ENCODE measurements at regions not wholly inside any gene's neighbourhood (a gene's known extent, or its start where the extent isn't known, plus 50 kb on each side); places are given as distances from the start of the nearest gene placed in this dataset.

DNA sequence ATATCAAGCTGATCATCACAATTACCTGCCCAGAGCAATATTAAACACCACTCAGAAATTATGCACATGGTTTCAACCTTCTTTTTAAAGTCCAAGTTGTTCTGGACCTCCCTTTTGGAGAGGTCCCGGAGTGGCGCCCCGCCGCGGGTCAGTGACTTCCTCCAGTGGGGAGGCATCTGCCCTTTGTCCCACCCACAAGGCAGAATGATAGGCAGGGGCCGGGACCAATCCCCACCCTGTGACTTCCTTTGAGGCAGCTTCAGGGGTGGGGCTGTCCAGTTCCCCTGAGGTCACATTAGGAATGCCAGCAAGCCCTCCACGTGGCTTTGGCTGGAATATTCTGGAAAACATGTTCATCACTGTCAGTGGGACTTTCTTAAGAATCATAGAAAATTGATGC, 207.0 kb downstream of the ANKRD60 start:
- no peak for DNase-seq
- Histone ChIP-seq H3K27ac (ENCODE audit: low read depth, low read length) (no peak overlapping the region), H2BK12ac (ENCODE audit: low read length) (no peak overlapping the region), H3K18ac (ENCODE audit: low read length) (no peak overlapping the region), H3K4ac (ENCODE audit: low read depth, low read length) (no peak overlapping the region), H4K12ac (ENCODE audit: low read depth, low read length) (no peak overlapping the region), H3K79me2 (ENCODE audit: control insufficient read depth, insufficient read depth, low read length, poor library complexity) (no peaks in the 10 kb centered on the region), H4K91ac (ENCODE audit: low read depth, low read length) (no peak overlapping the region), H3K4me3 (ENCODE audit: low read depth, low read length) (no peak overlapping the region), H3K27me3 (ENCODE audit: insufficient read depth, low read length) (no peaks in the 10 kb centered on the region), H2BK120ac (ENCODE audit: insufficient read depth, low read length, poor library complexity) (no peak overlapping the region), H3K4me1 (ENCODE audit: control insufficient read depth in 1 of 2, insufficient read depth in 2 of 2, low read length in 2 of 2) (peaks cover 0 to 2% of the 10 kb centered on the region in 2 experiments), H2AK5ac (ENCODE audit: low read length) (no peak overlapping the region), H3K9ac (ENCODE audit: low read length) (no peak overlapping the region), H3K23ac (ENCODE audit: low read length) (no peak overlapping the region), H3K4me2 (ENCODE audit: low read length) (no peak overlapping the region), H3K36me3 (ENCODE audit: control insufficient read depth in 1 of 2, insufficient read depth in 2 of 2, low read length in 2 of 2) (no peaks in the 10 kb centered on the region), H4K8ac (ENCODE audit: low read depth, low read length) (no peak overlapping the region), H3K79me1 (ENCODE audit: low read length) (no peaks in the 10 kb centered on the region), H3K9me3 (ENCODE audit: insufficient read depth, low read depth, low read length) (peaks cover 2% of the 10 kb centered on the region), H3K14ac (ENCODE audit: low read length) (no peak overlapping the region), H2AFZ (ENCODE audit: insufficient read depth, low read length, poor library complexity) (no peak overlapping the region), H2BK5ac (ENCODE audit: low read depth, low read length, poor library complexity) (no peak overlapping the region)
- no CpG with 5 or more reads among the region's 7 CpGs for WGBS (ENCODE audit: extremely low coverage, insufficient coverage, insufficient read length)

DNA sequence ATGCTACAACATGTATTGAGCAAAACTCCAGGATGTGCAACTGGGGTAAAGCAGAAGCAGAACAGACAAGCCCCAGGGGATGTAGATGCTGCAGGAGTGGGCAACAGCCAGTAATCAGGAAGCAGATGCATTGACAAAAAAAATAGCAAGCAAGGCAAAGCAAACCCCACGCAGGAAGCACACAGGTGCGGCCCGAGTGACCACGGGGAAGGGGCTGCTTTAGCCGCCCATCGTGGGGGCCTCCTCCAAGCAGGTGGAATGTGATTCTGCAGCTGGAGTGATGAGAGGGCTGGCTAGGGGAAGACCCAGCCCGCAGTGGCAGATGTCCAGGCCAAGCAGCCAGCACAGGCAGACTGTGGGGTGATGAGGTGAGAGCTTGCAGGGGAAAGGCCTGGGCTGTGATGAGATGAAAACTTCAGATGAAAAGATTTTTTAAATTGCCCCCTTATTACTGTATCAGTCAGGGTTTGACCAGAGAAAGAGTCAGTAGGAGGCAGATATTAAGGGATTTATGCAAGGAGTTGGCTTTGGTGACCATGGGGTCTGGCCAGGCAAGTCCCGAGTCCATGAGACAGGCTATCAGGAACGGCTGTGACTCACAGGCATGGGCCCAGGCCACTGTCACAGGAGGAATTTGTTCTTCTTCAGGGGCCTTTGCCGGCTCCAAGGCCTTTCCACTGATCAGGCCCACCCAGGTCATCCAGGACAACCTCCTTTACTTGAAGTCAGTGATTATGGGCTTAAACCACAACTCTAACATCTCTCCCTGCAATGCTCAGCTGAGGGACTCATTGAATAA, 207.6 kb downstream of the ANKRD60 start:
- H3K79me2 ChIP-seq (ENCODE audit: control insufficient read depth, insufficient read depth, low read length, poor library complexity) = no peaks in the 10 kb centered on the region
- H3K4me2 ChIP-seq (ENCODE audit: low read length) = no peak overlapping the region
- no peak overlapping the region for H3K4me3 ChIP-seq (ENCODE audit: low read depth, low read length)
- H3K27ac ChIP-seq (ENCODE audit: low read depth, low read length) = no peak overlapping the region
- DNase-seq = no peak
- no CpG with 5 or more reads among the region's 10 CpGs for WGBS (ENCODE audit: extremely low coverage, insufficient coverage, insufficient read length)
- no peak overlapping the region for H2AK5ac ChIP-seq (ENCODE audit: low read length)
- H3K4ac ChIP-seq (ENCODE audit: low read depth, low read length) = no peak overlapping the region
- no peak overlapping the region for H2AFZ ChIP-seq (ENCODE audit: insufficient read depth, low read length, poor library complexity)
- H4K8ac ChIP-seq (ENCODE audit: low read depth, low read length) = no peak overlapping the region
- no peak overlapping the region for H4K12ac ChIP-seq (ENCODE audit: low read depth, low read length)
- no peak overlapping the region for H2BK12ac ChIP-seq (ENCODE audit: low read length)
- no peak overlapping the region for H2BK5ac ChIP-seq (ENCODE audit: low read depth, low read length, poor library complexity)
- no peak overlapping the region for H3K14ac ChIP-seq (ENCODE audit: low read length)
- H3K36me3 ChIP-seq (ENCODE audit: control insufficient read depth in 1 of 2, insufficient read depth in 2 of 2, low read length in 2 of 2) = no peaks in the 10 kb centered on the region
- no peaks in the 10 kb centered on the region for H3K27me3 ChIP-seq (ENCODE audit: insufficient read depth, low read length)
- no peak overlapping the region for H2BK120ac ChIP-seq (ENCODE audit: insufficient read depth, low read length, poor library complexity)
- no peak overlapping the region for H3K9ac ChIP-seq (ENCODE audit: low read length)
- H4K91ac ChIP-seq (ENCODE audit: low read depth, low read length) = no peak overlapping the region
- H3K18ac ChIP-seq (ENCODE audit: low read length) = no peak overlapping the region
- peaks cover 2% of the 10 kb centered on the region for H3K9me3 ChIP-seq (ENCODE audit: insufficient read depth, low read depth, low read length)
- no peak overlapping the region for H3K23ac ChIP-seq (ENCODE audit: low read length)
- H3K4me1 ChIP-seq (ENCODE audit: control insufficient read depth in 1 of 2, insufficient read depth in 2 of 2, low read length in 2 of 2) = peaks cover 0 to 2% of the 10 kb centered on the region in 2 experiments
- no peaks in the 10 kb centered on the region for H3K79me1 ChIP-seq (ENCODE audit: low read length)

DNA sequence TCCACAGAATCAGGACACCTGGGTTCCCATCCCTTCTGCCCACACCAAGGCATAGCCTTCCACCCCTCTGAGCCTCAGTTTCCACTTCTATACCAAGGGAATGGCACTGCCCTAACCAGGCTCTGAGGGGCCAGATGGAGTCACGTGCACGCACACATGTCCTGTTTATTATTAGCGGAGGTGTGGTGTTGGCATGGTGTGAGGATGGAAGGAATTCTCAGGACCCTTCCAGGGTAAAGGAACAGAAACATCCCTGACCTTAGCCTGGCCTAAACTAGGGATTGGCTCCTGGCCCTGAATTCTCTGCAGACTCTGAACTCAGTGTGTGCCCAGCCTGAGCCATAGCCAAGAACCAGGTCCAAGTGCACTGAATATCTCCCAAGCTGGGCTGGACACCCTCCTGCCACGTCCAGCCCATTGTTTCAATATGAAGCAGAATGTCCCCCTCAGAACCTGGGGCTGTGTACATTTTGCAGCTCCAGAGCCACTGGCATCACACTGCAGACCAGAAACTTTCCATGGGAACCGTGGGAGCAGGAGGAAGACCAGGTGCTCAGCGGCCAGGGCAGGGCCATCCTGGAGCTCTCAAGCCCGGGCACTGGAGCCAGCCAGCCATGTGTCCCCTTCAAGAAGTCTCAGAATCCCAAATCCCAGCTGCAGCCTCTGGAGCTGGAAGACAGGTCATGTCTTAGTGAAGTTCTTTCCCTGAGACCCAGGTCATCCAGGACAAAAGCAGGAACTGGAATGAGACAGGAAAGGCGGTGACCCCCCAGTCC, 208.4 kb downstream of the ANKRD60 start:
- Histone ChIP-seq H3K79me1 (ENCODE audit: low read length) (no peaks in the 10 kb centered on the region), H2AFZ (ENCODE audit: insufficient read depth, low read length, poor library complexity) (no peak overlapping the region), H3K4me3 (ENCODE audit: low read depth, low read length) (no peak overlapping the region), H2BK5ac (ENCODE audit: low read depth, low read length, poor library complexity) (no peak overlapping the region), H4K8ac (ENCODE audit: low read depth, low read length) (no peak overlapping the region), H4K91ac (ENCODE audit: low read depth, low read length) (no peak overlapping the region), H3K4me2 (ENCODE audit: low read length) (no peak overlapping the region), H3K27me3 (ENCODE audit: insufficient read depth, low read length) (no peaks in the 10 kb centered on the region), H3K4ac (ENCODE audit: low read depth, low read length) (no peak overlapping the region), H3K36me3 (ENCODE audit: control insufficient read depth in 1 of 2, insufficient read depth in 2 of 2, low read length in 2 of 2) (no peaks in the 10 kb centered on the region), H2BK120ac (ENCODE audit: insufficient read depth, low read length, poor library complexity) (no peak overlapping the region), H3K4me1 (ENCODE audit: control insufficient read depth in 1 of 2, insufficient read depth in 2 of 2, low read length in 2 of 2) (no peaks in the 10 kb centered on the region), H3K27ac (ENCODE audit: low read depth, low read length) (no peak overlapping the region), H4K12ac (ENCODE audit: low read depth, low read length) (no peak overlapping the region), H2BK12ac (ENCODE audit: low read length) (no peak overlapping the region), H3K23ac (ENCODE audit: low read length) (no peak overlapping the region), H3K14ac (ENCODE audit: low read length) (no peak overlapping the region), H3K9ac (ENCODE audit: low read length) (no peak overlapping the region), H3K9me3 (ENCODE audit: insufficient read depth, low read depth, low read length) (peaks cover 2% of the 10 kb centered on the region), H3K79me2 (ENCODE audit: control insufficient read depth, insufficient read depth, low read length, poor library complexity) (no peaks in the 10 kb centered on the region), H3K18ac (ENCODE audit: low read length) (no peak overlapping the region), H2AK5ac (ENCODE audit: low read length) (no peak overlapping the region)
- no peak for DNase-seq
- no CpG with 5 or more reads among the region's 8 CpGs for WGBS (ENCODE audit: extremely low coverage, insufficient coverage, insufficient read length)

DNA sequence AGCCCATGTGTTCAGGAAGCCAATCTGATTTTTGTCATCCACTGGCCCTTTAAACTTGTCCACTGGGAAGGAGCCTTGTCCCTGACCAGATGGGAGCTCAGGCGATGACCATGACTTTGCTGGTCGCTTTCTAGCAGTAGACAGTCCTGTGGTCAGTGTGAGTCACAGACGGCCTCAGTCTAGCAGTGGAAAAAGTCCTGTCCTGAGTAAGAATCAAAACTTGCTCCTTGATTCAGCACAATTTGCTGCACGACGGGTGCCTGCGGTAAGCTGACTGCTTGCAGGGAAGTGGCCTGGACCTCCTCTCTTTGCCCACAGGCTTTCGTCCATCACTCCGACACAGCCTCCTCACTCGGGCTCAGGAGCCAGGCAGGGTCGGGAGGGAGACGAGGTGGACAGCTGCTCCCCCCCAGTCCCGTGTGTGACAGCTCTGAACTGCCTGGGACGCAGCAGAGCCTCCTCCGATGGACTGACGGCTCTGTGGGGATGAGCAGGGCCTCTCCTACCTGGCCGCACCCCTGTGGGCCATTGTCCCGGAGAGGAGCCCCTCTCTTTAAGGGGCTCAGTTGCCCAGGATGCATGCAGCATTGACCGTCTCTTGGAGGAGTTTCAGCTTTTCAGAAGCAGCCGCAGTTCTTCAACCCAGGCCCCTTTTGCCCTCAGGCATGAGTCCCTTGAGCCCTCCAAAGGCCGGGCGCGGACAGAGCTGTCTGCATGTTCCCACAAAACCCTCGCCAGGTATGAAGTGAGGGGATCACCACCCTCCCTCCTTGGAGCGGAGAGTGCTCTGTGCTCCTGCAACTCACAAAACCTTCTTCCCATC, 209.2 kb downstream of the ANKRD60 start:
- no peak overlapping the region for H2BK12ac ChIP-seq (ENCODE audit: low read length)
- H4K8ac ChIP-seq (ENCODE audit: low read depth, low read length) = no peak overlapping the region
- no peak overlapping the region for H3K14ac ChIP-seq (ENCODE audit: low read length)
- no peak overlapping the region for H2AK5ac ChIP-seq (ENCODE audit: low read length)
- peak; percentile 1 to 2 for DNase-seq
- H2BK120ac ChIP-seq (ENCODE audit: insufficient read depth, low read length, poor library complexity) = no peak overlapping the region
- no peak overlapping the region for H3K9ac ChIP-seq (ENCODE audit: low read length)
- H2AFZ ChIP-seq (ENCODE audit: insufficient read depth, low read length, poor library complexity) = no peak overlapping the region
- H4K91ac ChIP-seq (ENCODE audit: low read depth, low read length) = no peak overlapping the region
- H3K18ac ChIP-seq (ENCODE audit: low read length) = no peak overlapping the region
- H3K4me2 ChIP-seq (ENCODE audit: low read length) = no peak overlapping the region
- no peak overlapping the region for H2BK5ac ChIP-seq (ENCODE audit: low read depth, low read length, poor library complexity)
- WGBS (ENCODE audit: extremely low coverage, insufficient coverage, insufficient read length) = no CpG with 5 or more reads among the region's 24 CpGs
- no peaks in the 10 kb centered on the region for H3K79me2 ChIP-seq (ENCODE audit: control insufficient read depth, insufficient read depth, low read length, poor library complexity)
- peaks cover 2% of the 10 kb centered on the region for H3K9me3 ChIP-seq (ENCODE audit: insufficient read depth, low read depth, low read length)
- H3K23ac ChIP-seq (ENCODE audit: low read length) = no peak overlapping the region
- no peak overlapping the region for H3K4me3 ChIP-seq (ENCODE audit: low read depth, low read length)
- H3K4ac ChIP-seq (ENCODE audit: low read depth, low read length) = no peak overlapping the region
- no peaks in the 10 kb centered on the region for H3K36me3 ChIP-seq (ENCODE audit: control insufficient read depth in 1 of 2, insufficient read depth in 2 of 2, low read length in 2 of 2)
- H3K27ac ChIP-seq (ENCODE audit: low read depth, low read length) = no peak overlapping the region
- no peaks in the 10 kb centered on the region for H3K4me1 ChIP-seq (ENCODE audit: control insufficient read depth in 1 of 2, insufficient read depth in 2 of 2, low read length in 2 of 2)
- H3K79me1 ChIP-seq (ENCODE audit: low read length) = no peaks in the 10 kb centered on the region
- H3K27me3 ChIP-seq (ENCODE audit: insufficient read depth, low read length) = no peaks in the 10 kb centered on the region
- H4K12ac ChIP-seq (ENCODE audit: low read depth, low read length) = no peak overlapping the region
